Lung (tissue), 11 donors: ENCODE measurements at regions not wholly inside any gene's neighbourhood (a gene's known extent, or its start where the extent isn't known, plus 50 kb on each side); places are given as distances from the start of the nearest gene placed in this dataset.

ENCODE experiments used
- ATAC-seq: fragments of 200-7000 bp; cut with Tn5 transposase; one replicate; pipeline ENCODE4 v1.9.1; 2020; ENCODE audit warnings: moderate number of reproducible peaks; ENCODE audit not compliant: insufficient read depth, low FRiP score
- DNase-seq, 3 donors: peaks; one replicate each; pipeline ENCODE4 v3.0.0-alpha.2; 2013 to 2017
- H3K27ac ChIP-seq, 2 donors: one replicate each; pipeline ENCODE4 v1.5.1; 2013; ENCODE audit warnings: mild to moderate bottlenecking in 2 of 2, moderate library complexity in 2 of 2, control low read depth in 1 of 2, inconsistent platforms in 1 of 2, low read depth in 1 of 2, low read length in 1 of 2
- H3K27me3 ChIP-seq, 3 donors: one replicate each; pipeline ENCODE4 v1.5.1; 2013; ENCODE audit warnings: low read length in 2 of 3; ENCODE audit not compliant: control insufficient read depth in 3 of 3, insufficient read depth in 3 of 3
- H3K36me3 ChIP-seq, 4 donors: one replicate each; pipeline ENCODE4 v1.5.1; 2013; ENCODE audit warnings: low read length in 4 of 4, mild to moderate bottlenecking in 1 of 4, moderate library complexity in 1 of 4; ENCODE audit not compliant: control insufficient read depth in 4 of 4, insufficient read depth in 4 of 4
- H3K4me1 ChIP-seq, 5 donors: one replicate each; pipeline ENCODE4 v1.5.1; 2013; ENCODE audit warnings: low read length in 5 of 5, mild to moderate bottlenecking in 2 of 5, moderate library complexity in 1 of 5; ENCODE audit not compliant: control insufficient read depth in 5 of 5, insufficient read depth in 5 of 5
- H3K4me3 ChIP-seq: one replicate; pipeline ENCODE4 v1.5.1; 2013; ENCODE audit warnings: mild to moderate bottlenecking, control low read depth, moderate library complexity
- H3K9ac ChIP-seq, 2 donors: one replicate each; pipeline ENCODE4 v1.5.1; 2013; ENCODE audit warnings: low read length in 2 of 2, control low read depth in 1 of 2; ENCODE audit not compliant: insufficient read depth in 1 of 2
- H3K9me3 ChIP-seq, 4 donors: one replicate each; pipeline ENCODE4 v1.5.1; 2013; ENCODE audit warnings: low read length in 3 of 4, mild to moderate bottlenecking in 1 of 4, moderate library complexity in 1 of 4; ENCODE audit not compliant: control insufficient read depth in 4 of 4, insufficient read depth in 3 of 4
- WGBS, 2 donors: extraction: QIAGEN DNeasy Blood & Tissue Kit; methylation state at CpG; one replicate each; pipeline ENCODE4 v1.1.7; 2013; 5-methylcytosine and 5-hydroxymethylcytosine counted together
- TF ChIP-seq, protein P1 (sequence below): IDR thresholded peaks from 2 replicates; pipeline ENCODE4 v1.5.1; 2012; ENCODE audit warnings: mild to moderate bottlenecking; ENCODE audit errors: control extremely low read depth, extremely low read depth
- donor health status: control.
- donor health status: control.
- donor health status: Bipolar disorder and iron deficiency.
- donor health status: healthy.
- donor health status: DM: yes; HTN: yes; CAD: no.

DNA sequence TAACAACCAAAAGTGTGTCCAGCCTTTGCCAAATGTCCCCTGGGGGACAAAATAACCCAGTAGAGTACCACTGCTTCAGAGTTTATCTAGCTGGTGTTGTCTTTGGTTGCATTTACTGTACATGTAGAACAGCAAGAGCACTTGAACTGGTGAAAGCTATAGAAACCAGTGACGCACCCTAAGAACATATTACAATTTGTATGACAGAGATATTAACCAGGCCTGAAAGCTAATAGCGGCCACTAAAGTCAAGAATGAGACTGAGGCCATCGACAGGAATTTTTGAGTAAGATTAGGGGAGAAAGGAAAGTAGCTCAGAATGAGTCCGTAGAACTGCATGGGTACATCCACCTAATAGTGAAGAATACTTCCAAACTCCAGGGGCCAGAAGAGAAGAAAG is 236.2 kb downstream of the MTERF1 start:
- H3K4me1 ChIP-seq = no peaks in the 10 kb centered on the region
- no peak overlapping the region for H3K4me3 ChIP-seq
- no peak for DNase-seq
- no peaks in the 10 kb centered on the region for H3K27me3 ChIP-seq
- peaks cover 0 to 1% (median 0%) of the 10 kb centered on the region in 4 donors for H3K9me3 ChIP-seq
- TF ChIP-seq, protein P1, sequence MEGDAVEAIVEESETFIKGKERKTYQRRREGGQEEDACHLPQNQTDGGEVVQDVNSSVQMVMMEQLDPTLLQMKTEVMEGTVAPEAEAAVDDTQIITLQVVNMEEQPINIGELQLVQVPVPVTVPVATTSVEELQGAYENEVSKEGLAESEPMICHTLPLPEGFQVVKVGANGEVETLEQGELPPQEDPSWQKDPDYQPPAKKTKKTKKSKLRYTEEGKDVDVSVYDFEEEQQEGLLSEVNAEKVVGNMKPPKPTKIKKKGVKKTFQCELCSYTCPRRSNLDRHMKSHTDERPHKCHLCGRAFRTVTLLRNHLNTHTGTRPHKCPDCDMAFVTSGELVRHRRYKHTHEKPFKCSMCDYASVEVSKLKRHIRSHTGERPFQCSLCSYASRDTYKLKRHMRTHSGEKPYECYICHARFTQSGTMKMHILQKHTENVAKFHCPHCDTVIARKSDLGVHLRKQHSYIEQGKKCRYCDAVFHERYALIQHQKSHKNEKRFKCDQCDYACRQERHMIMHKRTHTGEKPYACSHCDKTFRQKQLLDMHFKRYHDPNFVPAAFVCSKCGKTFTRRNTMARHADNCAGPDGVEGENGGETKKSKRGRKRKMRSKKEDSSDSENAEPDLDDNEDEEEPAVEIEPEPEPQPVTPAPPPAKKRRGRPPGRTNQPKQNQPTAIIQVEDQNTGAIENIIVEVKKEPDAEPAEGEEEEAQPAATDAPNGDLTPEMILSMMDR = no peak
- ATAC-seq = no peak
- H3K9ac ChIP-seq = no peak overlapping the region
- no peak overlapping the region for H3K27ac ChIP-seq
- 90 to 93% methylated on average over 4 of the region's 4 CpGs for WGBS, 2 donors
- no peaks in the 10 kb centered on the region for H3K36me3 ChIP-seq

DNA sequence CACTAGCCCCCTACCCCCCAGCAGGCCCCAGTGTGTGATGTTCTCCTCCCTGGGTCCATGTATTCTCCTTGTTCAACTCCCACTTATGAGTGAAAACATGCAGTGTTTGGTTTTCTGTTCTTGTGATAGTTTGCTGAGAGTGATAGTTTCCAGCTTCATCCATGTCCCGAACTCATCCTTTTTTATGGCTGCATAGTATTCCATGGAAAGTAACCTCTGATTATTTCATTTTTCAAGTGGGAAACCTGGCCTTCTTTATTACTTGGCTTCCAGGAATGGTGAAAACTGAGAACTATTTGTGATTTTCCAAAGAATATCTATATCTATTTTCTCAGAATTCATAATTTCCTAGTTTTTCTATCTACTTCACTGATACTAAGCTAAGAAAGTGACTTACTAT is 235.0 kb downstream of the MTERF1 start:
- Histone ChIP-seq H3K27ac (no peak overlapping the region), H3K9me3 (peaks cover 0 to 3% (median 0%) of the 10 kb centered on the region in 4 donors), H3K4me1 (no peaks in the 10 kb centered on the region), H3K4me3 (no peak overlapping the region), H3K9ac (no peak overlapping the region), H3K36me3 (no peaks in the 10 kb centered on the region), H3K27me3 (no peaks in the 10 kb centered on the region)
- TF ChIP-seq, protein P1 = no peak
- 89 to 96% methylated on average over 1 of the region's 1 CpG for WGBS, 2 donors
- no peak for ATAC-seq
- no peak for DNase-seq

DNA sequence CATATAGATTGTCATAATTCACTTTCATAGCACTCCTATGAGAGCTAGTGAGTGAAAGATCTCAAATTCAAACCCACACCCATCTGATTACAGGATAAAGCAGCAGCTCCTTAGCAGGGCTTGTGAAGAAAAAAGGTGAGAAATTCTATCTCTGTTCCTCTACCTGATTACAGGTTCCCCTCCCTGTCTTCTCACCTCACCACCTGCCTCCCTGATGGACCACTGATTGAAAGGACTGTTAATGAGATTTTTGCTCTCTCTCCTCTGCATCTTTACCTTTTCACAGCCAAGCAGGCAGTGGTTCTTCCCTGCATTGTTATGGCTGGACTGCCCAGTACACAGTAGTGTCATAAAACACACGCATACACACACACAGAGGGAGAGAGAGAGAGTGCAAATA is 228.5 kb downstream of the MTERF1 start:
- Histone ChIP-seq H3K9me3 (peaks cover 0 to 1% (median 0%) of the 10 kb centered on the region in 4 donors), H3K27me3 (no peaks in the 10 kb centered on the region), H3K36me3 (no peaks in the 10 kb centered on the region), H3K4me1 (peaks cover 0 to 24% (median 6%) of the 10 kb centered on the region in 5 donors), H3K27ac (no peak overlapping the region), H3K9ac (no peak overlapping the region), H3K4me3 (no peak overlapping the region)
- DNase-seq (no peak), ATAC-seq (no peak)
- 93 to 96% methylated on average over 1 of the region's 1 CpG for WGBS, 2 donors
- TF ChIP-seq, protein P1 = no peak

DNA sequence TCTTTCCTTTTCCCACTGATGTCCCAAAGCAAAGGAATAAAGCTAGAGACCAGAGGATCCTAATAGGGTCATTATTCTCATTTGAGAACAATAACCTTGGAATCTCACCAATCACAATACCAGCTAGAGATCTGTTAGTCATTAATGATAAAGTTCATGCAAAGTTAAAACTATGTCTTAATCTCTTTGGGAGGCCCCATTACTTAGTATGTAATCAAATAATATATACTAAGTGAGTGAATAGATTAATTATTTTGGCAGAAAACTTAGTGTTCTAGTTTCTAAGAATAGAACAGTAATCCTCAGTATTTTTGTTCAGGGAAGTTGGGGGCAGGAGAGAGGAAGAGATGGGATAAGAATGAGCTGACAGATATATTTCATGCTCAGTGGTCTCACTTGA is 227.2 kb downstream of the MTERF1 start:
- no peaks in the 10 kb centered on the region for H3K36me3 ChIP-seq
- DNase-seq (peak in 2 of 3 donors; percentile 75 to 82), ATAC-seq (no peak)
- H3K4me3 ChIP-seq = no peak overlapping the region
- no peak overlapping the region for H3K27ac ChIP-seq
- TF ChIP-seq, protein P1 = no peak
- peaks cover 0 to 27% (median 6%) of the 10 kb centered on the region in 5 donors for H3K4me1 ChIP-seq
- H3K9me3 ChIP-seq = peaks cover 0 to 1% (median 0%) of the 10 kb centered on the region in 4 donors
- no peaks in the 10 kb centered on the region for H3K27me3 ChIP-seq
- no peak overlapping the region for H3K9ac ChIP-seq
